ENCODE measurements at regions not wholly inside any gene's neighbourhood (a gene's known extent, or its start where the extent isn't known, plus 50 kb on each side); places are given as distances from the start of the nearest gene placed in this dataset.

DNA sequence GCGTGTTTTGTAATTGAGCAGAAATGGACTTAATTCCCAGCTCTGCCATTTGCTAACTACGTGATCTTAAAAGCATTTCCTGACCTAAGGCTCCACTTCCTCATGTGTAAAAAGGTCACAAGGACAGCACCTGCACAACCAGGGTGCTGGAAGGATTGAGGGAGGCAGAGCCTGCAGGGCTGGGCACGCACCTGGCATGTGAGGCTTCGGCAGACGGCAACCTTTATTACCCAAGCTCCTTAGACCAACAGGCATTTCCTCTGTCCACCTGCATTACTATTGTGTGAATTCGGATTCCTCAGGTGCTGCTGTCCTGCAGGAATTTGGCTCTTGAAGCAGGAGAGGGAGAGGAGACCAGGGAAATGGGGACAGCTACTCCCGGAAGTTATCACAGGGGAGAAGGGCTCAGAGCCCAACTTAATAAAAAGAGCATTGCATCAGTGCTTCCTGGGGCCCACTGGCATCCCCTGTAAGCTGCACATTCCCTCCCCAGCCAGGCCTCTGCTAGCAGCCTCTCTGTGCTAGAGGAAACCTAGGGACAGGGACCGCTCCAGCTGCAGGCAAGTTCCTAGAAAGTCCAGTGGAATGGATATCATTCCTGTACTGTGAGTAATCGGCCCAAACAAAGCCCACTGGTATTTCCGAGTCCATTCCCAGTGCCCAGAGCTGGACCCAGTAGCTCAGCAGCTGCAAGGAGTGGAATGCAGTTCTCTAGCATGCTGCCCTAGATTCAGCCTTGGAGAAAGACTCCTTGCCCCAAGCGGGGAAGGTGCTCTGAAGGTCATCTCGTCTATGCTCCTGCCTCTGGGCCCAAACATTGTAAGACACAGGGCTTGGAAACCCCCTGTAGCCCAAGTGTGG lies 157.1 kb upstream of the CCND2 start:
- no peak for ATAC-seq
- peaks cover 73% of the 10 kb centered on the region for H3K4me1 Mint-ChIP-seq
- ChIA-PET CTCF (interaction anchor here (0.5 to 4.8 kb wide), 7 partner anchors 9 to 273 kb away, joined by 3 to 31 read pairs (median 4); no protein-coding TSS in a partner anchor), POLR2A (interaction anchor here (0.5 to 1.8 kb wide), 4 partner anchors 20 to 172 kb away, joined by 3 to 4 read pairs (median 4); no protein-coding TSS in a partner anchor)
- no peak for DNase-seq
- H3K4me3 Mint-ChIP-seq, result no peak overlapping the region
- H3K27ac Mint-ChIP-seq, result no peak overlapping the region
- H3K9me3 Mint-ChIP-seq (ENCODE audit: low read depth), result no peaks in the 10 kb centered on the region
- no peaks in the 10 kb centered on the region for H3K36me3 Mint-ChIP-seq (ENCODE audit: low read depth)
- intact Hi-C loops (cut with DNase I, micrococcal nuclease), result loop anchor here (5.0 kb wide), 3 partner anchors 101 to 244 kb away; partner anchors contain the start of gene PARP11 (in 1 of the 2)
- H3K27me3 Mint-ChIP-seq, result peaks cover 5% of the 10 kb centered on the region

DNA sequence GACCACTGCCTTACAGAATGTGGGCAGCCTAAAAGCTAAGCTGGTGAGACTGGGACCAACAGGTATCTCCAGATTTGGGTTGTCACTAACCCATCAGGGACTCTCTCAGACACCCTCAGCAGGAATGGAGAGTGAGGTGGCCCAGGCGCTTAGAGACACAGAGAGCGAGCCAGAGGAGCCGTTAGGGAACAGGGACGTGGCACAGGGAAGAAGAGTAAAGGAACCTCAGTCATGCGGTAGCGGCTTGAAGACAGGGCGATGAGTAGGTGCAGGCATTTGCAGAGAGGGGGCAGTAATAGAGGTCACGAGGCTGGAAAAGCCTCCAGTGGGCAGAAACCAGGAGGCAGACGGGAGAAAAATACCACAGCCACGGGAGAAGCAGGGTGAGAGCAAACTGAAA lies 158.0 kb upstream of the CCND2 start:
- no peaks in the 10 kb centered on the region for H3K36me3 Mint-ChIP-seq (ENCODE audit: low read depth)
- ChIA-PET POLR2A (interaction anchor here (0.6 kb wide), 1 partner anchor 183 kb away, joined by 3 read pairs; no protein-coding TSS in a partner anchor), CTCF (interaction anchor here (0.7 to 4.8 kb wide), 6 partner anchors 29 to 272 kb away, joined by 3 to 31 read pairs (median 5); no protein-coding TSS in a partner anchor)
- intact Hi-C loops (cut with DNase I, micrococcal nuclease), result loop anchor here (5.0 kb wide), 3 partner anchors 102 to 243 kb away; partner anchors contain the start of gene PARP11 (in 1 of the 2)
- H3K9me3 Mint-ChIP-seq (ENCODE audit: low read depth), result no peaks in the 10 kb centered on the region
- peaks cover 73% of the 10 kb centered on the region for H3K4me1 Mint-ChIP-seq
- no peak overlapping the region for H3K27ac Mint-ChIP-seq
- DNase-seq (no peak), ATAC-seq (no peak)
- H3K4me3 Mint-ChIP-seq, result peak overlapping the region; percentile 7
- H3K27me3 Mint-ChIP-seq, result peaks cover 9% of the 10 kb centered on the region

DNA sequence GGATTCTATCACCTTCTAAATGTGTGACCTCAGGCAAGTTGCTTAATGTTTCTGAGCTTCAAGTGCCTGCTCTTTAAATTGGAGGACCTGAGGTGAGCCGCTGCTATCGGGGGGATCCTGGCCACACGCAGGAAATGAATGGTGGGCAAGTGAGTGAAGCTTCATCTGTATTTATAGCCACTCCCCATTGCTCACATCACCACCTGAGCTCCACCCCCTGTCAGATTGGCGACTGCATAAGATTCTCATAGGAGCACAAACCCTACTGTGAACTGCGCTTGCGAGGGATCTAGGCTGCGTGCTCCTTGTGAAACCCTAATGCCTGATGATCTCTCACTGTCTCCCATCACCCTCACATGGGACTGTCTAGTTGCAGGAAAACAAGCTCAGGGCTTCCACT lies 158.6 kb upstream of the CCND2 start:
- Mint-ChIP-seq H3K4me1 (peaks cover 70% of the 10 kb centered on the region), H3K27ac (no peak overlapping the region), H3K27me3 (peaks cover 10% of the 10 kb centered on the region), H3K9me3 (ENCODE audit: low read depth) (no peaks in the 10 kb centered on the region), H3K36me3 (ENCODE audit: low read depth) (no peaks in the 10 kb centered on the region), H3K4me3 (no peak overlapping the region)
- POLR2A ChIA-PET, result interaction anchor here (0.6 kb wide), 1 partner anchor 183 kb away, joined by 3 read pairs; no protein-coding TSS in a partner anchor
- CTCF ChIA-PET, result interaction anchor here (0.6 to 1.4 kb wide), 5 partner anchors 39 to 230 kb away, joined by 3 to 6 read pairs (median 4); no protein-coding TSS in a partner anchor
- intact Hi-C loops (cut with DNase I, micrococcal nuclease), result loop anchor here (5.0 kb wide), 3 partner anchors 102 to 243 kb away; partner anchors contain the start of gene PARP11 (in 1 of the 2)
- DNase-seq (peak; percentile 56), ATAC-seq (no peak)

DNA sequence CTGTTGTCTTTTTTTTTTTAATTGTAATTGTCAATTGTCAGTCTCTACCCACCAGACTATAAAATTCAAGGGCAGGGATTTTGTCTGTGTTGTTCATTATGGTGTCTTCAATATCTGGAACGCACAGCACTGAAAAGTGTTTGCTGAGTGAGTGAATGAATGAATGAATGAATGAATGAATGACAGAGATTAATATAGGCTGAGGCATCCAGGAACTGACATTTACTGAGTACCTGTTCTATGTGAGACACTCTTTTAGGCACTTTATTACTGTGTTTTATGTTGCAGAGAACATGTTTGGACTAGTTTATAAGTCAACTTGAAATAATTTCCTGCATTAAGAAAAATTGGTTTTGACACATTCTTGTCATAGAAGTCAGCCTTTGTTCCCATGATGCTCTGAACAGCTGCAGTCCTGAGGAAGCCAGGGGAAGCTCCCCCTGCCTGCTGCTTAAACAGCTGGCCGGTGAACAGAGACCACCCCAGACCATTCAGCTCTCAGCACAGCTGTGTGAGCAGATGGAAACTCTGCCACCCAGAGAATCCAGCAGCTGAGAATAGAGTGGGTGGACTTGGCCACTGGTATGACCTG lies 160.7 kb upstream of the CCND2 start:
- H3K36me3 Mint-ChIP-seq (ENCODE audit: low read depth), result no peaks in the 10 kb centered on the region
- POLR2A ChIA-PET, result no interaction called here
- H3K9me3 Mint-ChIP-seq (ENCODE audit: low read depth), result no peaks in the 10 kb centered on the region
- peaks cover 11% of the 10 kb centered on the region for H3K27me3 Mint-ChIP-seq
- CTCF ChIA-PET, result interaction anchor here (0.5 to 2.1 kb wide), 6 partner anchors 18 to 224 kb away, joined by 3 to 13 read pairs (median 4); no protein-coding TSS in a partner anchor
- no peak overlapping the region for H3K27ac Mint-ChIP-seq
- H3K4me1 Mint-ChIP-seq, result peaks cover 59% of the 10 kb centered on the region
- no peak overlapping the region for H3K4me3 Mint-ChIP-seq
- peak; percentile 35 for ATAC-seq
- intact Hi-C loops (cut with DNase I, micrococcal nuclease), result loop anchor here in 1 of 2 experiments (1.0 kb wide), 1 partner anchor 156 kb away; no protein-coding TSS in a partner anchor
- DNase-seq, result no peak

DNA sequence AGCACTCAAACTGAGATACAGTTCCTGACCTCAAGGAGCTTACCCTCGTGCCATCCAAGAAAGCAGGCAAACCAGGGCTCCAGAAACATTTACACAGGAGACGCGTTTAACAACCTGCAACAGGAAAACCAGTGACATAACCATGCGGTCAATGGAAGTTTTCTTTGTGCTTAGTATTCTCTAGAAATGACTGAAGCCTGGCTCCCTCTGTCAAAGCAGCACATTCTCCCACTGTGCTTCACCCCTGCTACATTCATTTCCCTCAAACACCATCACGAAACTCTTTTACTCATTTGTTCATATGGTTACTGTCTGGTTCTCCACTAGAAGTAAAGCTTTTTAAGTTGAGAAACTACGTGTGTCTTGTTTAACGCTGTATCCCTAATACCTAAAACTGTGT lies 161.3 kb upstream of the CCND2 start:
- Mint-ChIP-seq H3K36me3 (ENCODE audit: low read depth) (no peaks in the 10 kb centered on the region), H3K4me3 (no peak overlapping the region), H3K27me3 (peaks cover 11% of the 10 kb centered on the region), H3K4me1 (peaks cover 57% of the 10 kb centered on the region), H3K27ac (no peak overlapping the region), H3K9me3 (ENCODE audit: low read depth) (no peaks in the 10 kb centered on the region)
- ATAC-seq (peak; percentile 69), DNase-seq (peak; percentile 46)
- intact Hi-C loops (cut with DNase I, micrococcal nuclease), result loop anchor here in 1 of 2 experiments (1.0 kb wide), 1 partner anchor 157 kb away; no protein-coding TSS in a partner anchor
- CTCF ChIA-PET, result interaction anchor here (0.5 to 2.1 kb wide), 5 partner anchors 19 to 224 kb away, joined by 3 to 13 read pairs (median 3); no protein-coding TSS in a partner anchor
- POLR2A ChIA-PET, result no interaction called here

DNA sequence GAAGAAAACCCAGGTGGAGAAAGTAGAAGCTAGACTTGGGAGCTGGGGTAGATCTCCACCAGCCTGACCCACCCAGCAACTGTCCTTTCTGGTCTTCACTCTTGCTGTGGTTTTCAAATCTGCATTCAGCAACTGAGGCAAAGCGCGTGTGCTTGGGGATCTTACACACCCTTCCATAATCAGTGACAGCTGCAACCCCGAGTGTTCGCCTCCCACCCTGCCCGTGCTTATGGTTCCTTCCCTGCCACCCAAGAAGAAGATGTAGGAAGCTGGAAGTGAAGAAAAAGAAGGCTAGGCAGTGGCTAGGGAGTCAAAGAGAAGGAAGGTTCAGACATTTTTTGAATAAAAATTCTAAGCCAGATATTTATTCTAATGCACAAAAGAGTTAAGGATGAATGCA lies 162.6 kb upstream of the CCND2 start:
- Mint-ChIP-seq H3K4me3 (no peak overlapping the region), H3K9me3 (ENCODE audit: low read depth) (no peaks in the 10 kb centered on the region), H3K4me1 (peaks cover 58% of the 10 kb centered on the region), H3K27ac (no peak overlapping the region), H3K27me3 (peaks cover 11% of the 10 kb centered on the region), H3K36me3 (ENCODE audit: low read depth) (no peaks in the 10 kb centered on the region)
- DNase-seq, result no peak
- ChIA-PET CTCF (interaction anchor here (1.4 to 2.8 kb wide), 2 partner anchors 33 to 166 kb away, joined by 3 to 13 read pairs; no protein-coding TSS in a partner anchor), POLR2A (no interaction called here)
- ATAC-seq, result no peak
- intact Hi-C loops (cut with DNase I, micrococcal nuclease), result no loop called here

DNA sequence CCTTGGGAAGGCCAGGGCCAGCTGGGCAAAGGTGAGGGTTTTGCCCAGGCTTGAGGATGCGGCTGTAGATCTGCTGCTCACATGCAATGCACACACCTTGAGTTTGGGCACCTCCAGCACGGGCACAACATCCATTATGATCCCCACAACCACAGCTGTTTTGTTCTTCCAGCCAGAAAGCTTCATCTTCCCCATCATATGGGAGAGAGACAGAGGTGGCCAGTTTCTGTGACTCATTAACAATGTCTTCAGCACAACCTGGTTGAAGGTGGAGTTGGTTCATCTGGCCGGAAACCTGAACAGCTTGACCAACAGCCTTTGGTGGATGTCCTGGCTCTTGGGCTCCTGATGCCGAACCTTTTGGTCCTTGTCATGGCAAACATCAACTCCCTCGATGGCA lies 163.7 kb upstream of the CCND2 start:
- no peak for ATAC-seq
- peaks cover 48% of the 10 kb centered on the region for H3K4me1 Mint-ChIP-seq
- ChIA-PET CTCF (interaction anchor here (1.4 to 2.8 kb wide), 2 partner anchors 34 to 167 kb away, joined by 3 to 13 read pairs; no protein-coding TSS in a partner anchor), POLR2A (no interaction called here)
- peaks cover 11% of the 10 kb centered on the region for H3K27me3 Mint-ChIP-seq
- H3K27ac Mint-ChIP-seq, result no peak overlapping the region
- H3K36me3 Mint-ChIP-seq (ENCODE audit: low read depth), result no peaks in the 10 kb centered on the region
- intact Hi-C loops (cut with DNase I, micrococcal nuclease), result loop anchor here (5.0 kb wide), 3 partner anchors 48 to 113 kb away; no protein-coding TSS in a partner anchor
- H3K4me3 Mint-ChIP-seq, result no peak overlapping the region
- no peaks in the 10 kb centered on the region for H3K9me3 Mint-ChIP-seq (ENCODE audit: low read depth)
- no peak for DNase-seq

DNA sequence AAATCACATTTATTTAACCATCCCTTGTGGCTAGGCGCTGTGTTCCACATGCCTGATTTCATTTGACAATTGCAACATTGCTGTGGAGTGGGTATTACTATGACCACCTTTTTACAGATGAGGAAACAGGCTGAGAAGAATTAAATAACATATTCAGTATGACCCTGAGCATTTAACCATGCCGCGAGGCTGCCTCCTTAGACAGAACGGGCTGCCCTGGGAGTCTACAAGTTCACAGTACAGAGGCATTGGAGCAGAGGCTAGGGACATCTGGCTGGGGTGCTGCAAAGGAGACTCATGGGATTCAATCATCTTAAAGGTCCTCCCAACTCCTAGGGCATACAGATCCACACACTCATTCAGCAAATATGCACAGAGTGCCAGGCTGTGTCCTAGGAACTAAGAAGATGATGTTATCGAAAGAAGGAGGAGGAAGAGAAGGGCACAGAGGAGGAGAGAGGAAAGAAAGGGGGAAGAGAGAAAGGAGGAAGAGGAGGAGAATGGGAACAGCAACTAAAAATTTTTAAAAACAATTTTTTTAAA lies 164.7 kb upstream of the CCND2 start:
- DNase-seq (no peak), ATAC-seq (no peak)
- H3K27ac Mint-ChIP-seq, result no peak overlapping the region
- peaks cover 46% of the 10 kb centered on the region for H3K4me1 Mint-ChIP-seq
- CTCF ChIA-PET, result interaction anchor here (0.7 to 2.8 kb wide), 8 partner anchors 9 to 286 kb away, joined by 3 to 51 read pairs (median 11); no protein-coding TSS in a partner anchor
- no peaks in the 10 kb centered on the region for H3K9me3 Mint-ChIP-seq (ENCODE audit: low read depth)
- intact Hi-C loops (cut with DNase I, micrococcal nuclease), result loop anchor here (5.0 kb wide), 3 partner anchors 47 to 112 kb away; no protein-coding TSS in a partner anchor
- peaks cover 11% of the 10 kb centered on the region for H3K27me3 Mint-ChIP-seq
- no peaks in the 10 kb centered on the region for H3K36me3 Mint-ChIP-seq (ENCODE audit: low read depth)
- POLR2A ChIA-PET, result interaction anchor here (1.7 kb wide), 1 partner anchor 163 kb away, joined by 5 read pairs; no protein-coding TSS in a partner anchor
- no peak overlapping the region for H3K4me3 Mint-ChIP-seq

DNA sequence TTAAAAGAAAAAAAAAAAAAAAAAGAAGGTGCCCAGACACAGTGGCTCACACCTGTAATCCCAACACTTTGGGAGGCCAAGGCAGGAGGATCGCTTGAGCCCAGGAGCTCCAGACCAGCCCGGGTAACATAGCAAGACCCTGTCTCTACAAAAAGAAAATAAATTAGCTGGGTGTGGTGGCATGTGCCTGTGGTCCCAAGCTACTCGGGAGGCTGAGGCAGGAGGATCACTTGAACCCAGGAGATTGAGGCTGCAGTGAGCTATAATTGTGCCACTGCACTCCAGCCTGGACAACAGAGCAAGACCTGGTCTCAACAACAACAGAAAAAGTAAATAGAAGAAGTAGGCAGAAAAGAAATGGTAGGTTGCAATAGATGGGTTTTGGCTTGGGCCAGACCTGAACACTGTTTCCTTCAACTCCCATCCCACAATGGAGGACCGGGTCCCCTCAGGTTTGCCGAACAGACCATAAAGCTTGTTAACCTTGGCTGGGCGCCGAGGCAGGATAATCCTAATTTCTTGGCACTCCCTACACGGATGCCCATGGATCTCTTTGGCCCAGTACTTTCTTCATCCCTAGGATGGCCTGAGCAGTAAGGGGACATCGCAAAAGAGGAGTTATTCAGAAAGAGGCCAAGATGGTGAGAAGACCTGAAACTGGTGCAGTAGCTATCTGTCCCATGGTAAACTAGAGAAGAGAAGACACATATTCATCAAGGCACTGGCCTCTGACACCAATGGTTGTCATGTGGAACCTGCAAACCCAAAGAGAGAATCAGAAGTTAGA lies 165.5 kb upstream of the CCND2 start:
- Mint-ChIP-seq H3K4me1 (peaks cover 43% of the 10 kb centered on the region), H3K27ac (no peak overlapping the region), H3K9me3 (ENCODE audit: low read depth) (no peaks in the 10 kb centered on the region), H3K36me3 (ENCODE audit: low read depth) (no peaks in the 10 kb centered on the region), H3K27me3 (peaks cover 11% of the 10 kb centered on the region), H3K4me3 (no peak overlapping the region)
- ChIA-PET CTCF (interaction anchor here (0.6 to 2.7 kb wide), 41 partner anchors 10 to 320 kb away, joined by 3 to 51 read pairs (median 5); no protein-coding TSS in a partner anchor), POLR2A (interaction anchor here (0.6 to 1.7 kb wide), 6 partner anchors 10 to 169 kb away, joined by 3 to 11 read pairs (median 4); partner anchors contain the start of gene CCND2)
- intact Hi-C loops (cut with DNase I, micrococcal nuclease), result loop anchor here (1.0 to 5.0 kb wide), 9 partner anchors 28 to 223 kb away; no protein-coding TSS in a partner anchor
- DNase-seq (no peak), ATAC-seq (peak; percentile 2)

DNA sequence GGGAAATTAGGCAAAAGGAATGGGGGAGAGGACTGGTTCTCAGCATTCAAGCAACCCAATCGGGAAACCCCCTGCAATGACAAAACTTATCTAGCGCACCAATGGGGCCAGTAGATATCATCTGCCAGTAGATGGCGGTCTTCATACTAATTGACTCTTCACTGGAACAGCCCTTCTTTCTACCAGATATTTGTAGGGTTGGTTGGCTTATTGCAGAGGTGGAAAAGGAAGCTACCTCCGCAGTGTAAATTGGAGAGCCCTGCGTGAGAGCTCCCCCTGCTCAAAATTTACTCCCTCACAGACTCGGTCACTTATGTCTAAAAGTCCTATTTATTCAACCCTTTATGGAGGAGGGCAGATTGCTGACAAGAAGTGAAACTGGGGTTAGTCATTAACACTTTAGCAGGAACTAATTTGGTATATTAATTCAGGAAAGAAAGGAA lies 166.1 kb upstream of the CCND2 start:
- intact Hi-C loops (cut with DNase I, micrococcal nuclease), result loop anchor here (1.0 to 5.0 kb wide), 9 partner anchors 29 to 222 kb away; no protein-coding TSS in a partner anchor
- DNase-seq, result peak; percentile 79
- peak overlapping the region; percentile 73 for H3K27ac Mint-ChIP-seq
- H3K4me3 Mint-ChIP-seq, result peak overlapping the region; percentile 15
- H3K9me3 Mint-ChIP-seq (ENCODE audit: low read depth), result no peaks in the 10 kb centered on the region
- ATAC-seq, result peak; percentile 92
- peaks cover 36% of the 10 kb centered on the region for H3K4me1 Mint-ChIP-seq
- H3K27me3 Mint-ChIP-seq, result peaks cover 11% of the 10 kb centered on the region
- ChIA-PET POLR2A (interaction anchor here (0.6 to 1.5 kb wide), 5 partner anchors 11 to 170 kb away, joined by 3 to 11 read pairs (median 3); partner anchors contain the start of gene CCND2), CTCF (interaction anchor here (0.6 to 2.7 kb wide), 39 partner anchors 9 to 321 kb away, joined by 3 to 51 read pairs (median 5); no protein-coding TSS in a partner anchor)
- H3K36me3 Mint-ChIP-seq (ENCODE audit: low read depth), result no peaks in the 10 kb centered on the region
